Skeletal muscle tissue (tissue), 3 donors: ENCODE measurements at regions not wholly inside any gene's neighbourhood (a gene's known extent, or its start where the extent isn't known, plus 50 kb on each side); places are given as distances from the start of the nearest gene placed in this dataset.

Experiments used
- H3K27ac ChIP-seq: one replicate; pipeline ENCODE4 v1.7.0; 2013; ENCODE audit warnings: mild to moderate bottlenecking, low read depth, low read length, inconsistent platforms
- H3K27me3 ChIP-seq, 3 donors: one replicate each; pipeline ENCODE4 v1.7.0; 2013; ENCODE audit warnings: low read length in 3 of 3; ENCODE audit not compliant: control insufficient read depth in 3 of 3, insufficient read depth in 3 of 3
- H3K36me3 ChIP-seq, 3 donors: one replicate each; pipeline ENCODE4 v1.7.0; 2013; ENCODE audit warnings: low read length in 3 of 3; ENCODE audit not compliant: control insufficient read depth in 3 of 3, insufficient read depth in 3 of 3
- H3K4me1 ChIP-seq, 3 donors: one replicate each; pipeline ENCODE4 v1.7.0; 2013; ENCODE audit warnings: low read length in 3 of 3, mild to moderate bottlenecking in 3 of 3; ENCODE audit not compliant: control insufficient read depth in 3 of 3, insufficient read depth in 3 of 3
- H3K4me3 ChIP-seq, 3 donors: one replicate each; pipeline ENCODE4 v1.7.0; 2013; ENCODE audit warnings: low read length in 3 of 3
- H3K9ac ChIP-seq, 3 donors: one replicate each; pipeline ENCODE4 v1.7.0; 2013; ENCODE audit warnings: low read length in 3 of 3, mild to moderate bottlenecking in 3 of 3, moderate library complexity in 2 of 3, low read depth in 1 of 3
- H3K9me3 ChIP-seq, 3 donors: one replicate each; pipeline ENCODE4 v1.7.0; 2013; ENCODE audit warnings: low read length in 3 of 3; ENCODE audit not compliant: control insufficient read depth in 3 of 3
- donor health status: Osteomylitis.

- Histone ChIP-seq H3K27me3 (no peaks in the 10 kb centered on the region), H3K36me3 (no peaks in the 10 kb centered on the region), H3K9ac (no peak overlapping the region), H3K4me3 (no peak overlapping the region), H3K4me1 (no peaks in the 10 kb centered on the region), H3K27ac (no peak overlapping the region), H3K9me3 (peaks cover 0 to 5% (median 0%) of the 10 kb centered on the region in 3 donors)
Observed at GRCh38 chr7:69464035-69464434, 134.2 kb upstream of the AUTS2 start.

- Histone ChIP-seq H3K4me3 (no peak overlapping the region), H3K9me3 (peaks cover 0 to 5% (median 3%) of the 10 kb centered on the region in 3 donors), H3K9ac (no peak overlapping the region), H3K27me3 (no peaks in the 10 kb centered on the region), H3K36me3 (no peaks in the 10 kb centered on the region), H3K4me1 (no peaks in the 10 kb centered on the region), H3K27ac (no peak overlapping the region)
Observed at GRCh38 chr7:69465262-69465661, 133.0 kb upstream of the AUTS2 start.

- Histone ChIP-seq H3K9me3 (peaks cover 0 to 5% (median 4%) of the 10 kb centered on the region in 3 donors), H3K27ac (no peak overlapping the region), H3K36me3 (no peaks in the 10 kb centered on the region), H3K4me3 (no peak overlapping the region), H3K27me3 (no peaks in the 10 kb centered on the region), H3K4me1 (no peaks in the 10 kb centered on the region), H3K9ac (no peak overlapping the region)
Observed at GRCh38 chr7:69467826-69468225, 130.4 kb upstream of the AUTS2 start.

- Histone ChIP-seq H3K4me1 (no peaks in the 10 kb centered on the region), H3K4me3 (no peak overlapping the region), H3K9me3 (no peaks in the 10 kb centered on the region), H3K27ac (no peak overlapping the region), H3K27me3 (no peaks in the 10 kb centered on the region), H3K36me3 (no peaks in the 10 kb centered on the region), H3K9ac (no peak overlapping the region)
Observed at GRCh38 chr7:69476416-69476815, 121.9 kb upstream of the AUTS2 start.

- Histone ChIP-seq H3K9ac (no peak overlapping the region), H3K4me3 (no peak overlapping the region), H3K36me3 (no peaks in the 10 kb centered on the region)
Observed at GRCh38 chr7:69482676-69483075, 115.6 kb upstream of the AUTS2 start.

GRCh38 chr7:69489533-69489932 lies 108.7 kb upstream of the AUTS2 start:
- H3K9me3 ChIP-seq = no peaks in the 10 kb centered on the region
- H3K4me3 ChIP-seq = no peak overlapping the region
- H3K9ac ChIP-seq = no peak overlapping the region
- H3K36me3 ChIP-seq = no peaks in the 10 kb centered on the region
- no peak overlapping the region for H3K27ac ChIP-seq
- H3K4me1 ChIP-seq = no peaks in the 10 kb centered on the region
- H3K27me3 ChIP-seq = no peaks in the 10 kb centered on the region

More at GRCh38 chr7:69482676-69483075, 115.6 kb upstream of the AUTS2 start:
- H3K27me3 ChIP-seq = no peaks in the 10 kb centered on the region
- H3K4me1 ChIP-seq = no peaks in the 10 kb centered on the region
- H3K27ac ChIP-seq = no peak overlapping the region
- no peaks in the 10 kb centered on the region for H3K9me3 ChIP-seq

- H3K27me3 ChIP-seq = no peaks in the 10 kb centered on the region
- no peaks in the 10 kb centered on the region for H3K36me3 ChIP-seq
- H3K9ac ChIP-seq = no peak overlapping the region
Observed at GRCh38 chr7:69498671-69499070, 99.6 kb upstream of the AUTS2 start.

GRCh38 chr7:69502358-69502757 lies 95.9 kb upstream of the AUTS2 start:
- H3K4me1 ChIP-seq = no peaks in the 10 kb centered on the region
- H3K4me3 ChIP-seq = no peak overlapping the region
- no peaks in the 10 kb centered on the region for H3K9me3 ChIP-seq
- no peak overlapping the region for H3K27ac ChIP-seq
- no peaks in the 10 kb centered on the region for H3K36me3 ChIP-seq
- H3K9ac ChIP-seq = no peak overlapping the region
- no peaks in the 10 kb centered on the region for H3K27me3 ChIP-seq

More at GRCh38 chr7:69498671-69499070, 99.6 kb upstream of the AUTS2 start:
- Histone ChIP-seq H3K9me3 (no peaks in the 10 kb centered on the region), H3K27ac (no peak overlapping the region), H3K4me1 (no peaks in the 10 kb centered on the region), H3K4me3 (no peak overlapping the region)

- Histone ChIP-seq H3K4me3 (no peak overlapping the region), H3K27me3 (no peaks in the 10 kb centered on the region), H3K9ac (no peak overlapping the region), H3K36me3 (no peaks in the 10 kb centered on the region), H3K4me1 (no peaks in the 10 kb centered on the region), H3K9me3 (no peaks in the 10 kb centered on the region), H3K27ac (no peak overlapping the region)
Observed at GRCh38 chr7:69504733-69505420, 93.4 kb upstream of the AUTS2 start.

- H3K9me3 ChIP-seq = no peaks in the 10 kb centered on the region
- no peaks in the 10 kb centered on the region for H3K4me1 ChIP-seq
- H3K36me3 ChIP-seq = no peaks in the 10 kb centered on the region
- H3K4me3 ChIP-seq = no peak overlapping the region
- no peak overlapping the region for H3K9ac ChIP-seq
- H3K27ac ChIP-seq = no peak overlapping the region
- no peaks in the 10 kb centered on the region for H3K27me3 ChIP-seq
Observed at GRCh38 chr7:69508736-69509135, 89.5 kb upstream of the AUTS2 start.
